ENCODE measurements at regions not wholly inside any gene's neighbourhood (a gene's known extent, or its start where the extent isn't known, plus 50 kb on each side); places are given as distances from the start of the nearest gene placed in this dataset.

- DNase-seq (ENCODE audit: low spot score): no peak
Measured at GRCh38 chr9:88326936-88327335, 61.3 kb upstream of the SPIN1 start.

GRCh38 chr9:88326015-88326414 lies 62.2 kb upstream of the SPIN1 start:
- no peak for DNase-seq (ENCODE audit: low spot score)

GRCh38 chr9:88322906-88323566 lies 65.2 kb upstream of the SPIN1 start:
- DNase-seq (ENCODE audit: low spot score): no peak

DNA sequence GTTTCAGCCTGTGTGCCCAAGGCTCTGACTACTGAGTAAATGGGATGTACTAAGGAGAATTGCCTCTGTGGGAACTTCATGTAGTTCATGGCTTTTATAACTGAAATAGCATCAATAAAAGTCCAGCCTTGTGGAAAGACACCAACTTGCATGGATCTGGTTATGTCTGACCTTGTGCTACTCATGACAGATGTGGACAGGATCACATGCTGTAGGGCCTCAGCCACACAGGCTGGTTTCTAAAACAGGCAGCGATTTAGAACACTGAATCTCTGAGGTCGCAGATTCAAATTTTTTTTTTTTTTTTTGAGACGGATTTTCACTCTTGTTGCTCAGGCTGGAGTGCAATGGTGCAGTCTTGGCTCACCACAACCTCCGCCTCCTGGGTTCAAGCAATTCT lies 66.5 kb upstream of the SPIN1 start:
- no peak for DNase-seq (ENCODE audit: low spot score)

- no peak for DNase-seq (ENCODE audit: low spot score)
Measured at GRCh38 chr9:88320748-88321415, 67.4 kb upstream of the SPIN1 start.

- DNase-seq (ENCODE audit: low spot score): no peak
Measured at GRCh38 chr9:88319936-88320747, 68.1 kb upstream of the SPIN1 start.

DNA sequence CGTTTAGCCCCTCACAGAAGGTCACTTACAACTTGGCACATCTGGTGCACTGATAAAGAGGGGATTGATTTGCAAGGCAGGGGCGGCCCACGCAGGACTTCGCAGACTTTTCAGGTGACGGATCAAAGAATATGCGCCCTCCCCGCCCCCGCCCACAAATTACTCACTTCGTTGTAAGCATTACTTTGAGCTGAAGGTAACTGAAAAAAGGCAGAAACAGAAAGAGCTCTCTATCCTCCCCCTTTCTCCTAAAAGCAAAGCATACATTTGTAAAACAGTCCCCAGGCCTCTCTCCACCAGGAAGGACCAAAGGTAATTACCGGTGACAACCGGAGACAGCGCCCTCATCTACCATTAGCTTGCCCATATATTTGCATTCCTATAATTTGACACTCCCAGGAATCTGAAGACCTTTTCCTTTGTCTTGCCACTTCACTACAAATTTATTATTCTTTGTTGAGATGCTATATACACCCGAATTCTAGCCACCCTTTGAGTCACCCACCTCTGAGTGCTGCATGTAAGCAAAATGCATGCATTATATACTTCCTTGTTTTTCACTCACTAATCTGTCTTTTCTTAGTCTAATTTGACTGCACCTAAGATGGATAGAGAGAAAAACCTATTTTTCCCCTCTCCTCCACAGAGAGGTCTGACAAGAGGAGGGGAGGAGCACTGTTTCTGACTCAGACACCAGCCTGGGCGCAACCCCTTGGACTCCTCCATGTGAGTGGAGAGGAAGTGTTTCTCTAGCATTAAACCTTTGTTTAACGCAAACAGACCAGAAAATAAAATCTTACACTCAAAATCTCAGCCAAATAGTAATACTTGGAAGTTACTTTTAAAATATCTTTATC lies 74.7 kb upstream of the SPIN1 start:
- DNase-seq (ENCODE audit: low spot score): no peak

DNA sequence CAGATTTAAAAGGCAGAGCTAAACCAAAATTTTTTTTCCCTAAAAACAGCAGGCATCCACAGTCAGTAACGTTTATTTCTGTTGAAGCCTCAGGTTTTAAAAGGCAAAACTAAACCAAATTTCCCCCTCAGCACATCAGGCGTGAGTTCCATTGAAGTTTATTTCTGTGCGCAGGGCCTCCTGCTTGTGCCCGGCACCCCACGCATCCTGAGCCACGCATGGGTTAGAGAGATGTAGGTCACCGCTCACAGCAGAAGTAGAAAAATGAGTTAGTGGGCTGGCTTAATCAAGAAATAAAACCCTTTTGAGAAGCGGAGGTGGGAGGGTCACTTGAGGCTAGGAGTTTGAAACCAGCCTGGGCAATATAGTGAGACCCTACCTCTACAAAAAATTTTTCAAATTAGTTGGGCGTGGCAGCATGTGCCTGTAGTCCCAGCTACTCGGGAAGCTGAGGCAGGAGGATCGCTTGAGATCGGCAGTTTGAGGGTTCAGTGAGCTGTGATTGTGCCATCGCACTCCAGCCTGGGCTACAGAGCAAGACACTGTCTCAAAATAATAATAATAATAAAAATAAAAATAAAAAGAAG lies 75.6 kb upstream of the SPIN1 start:
- DNase-seq (ENCODE audit: low spot score): no peak

- no peak for DNase-seq (ENCODE audit: low spot score)
Measured at GRCh38 chr9:88312045-88312444, 76.2 kb upstream of the SPIN1 start.

DNA sequence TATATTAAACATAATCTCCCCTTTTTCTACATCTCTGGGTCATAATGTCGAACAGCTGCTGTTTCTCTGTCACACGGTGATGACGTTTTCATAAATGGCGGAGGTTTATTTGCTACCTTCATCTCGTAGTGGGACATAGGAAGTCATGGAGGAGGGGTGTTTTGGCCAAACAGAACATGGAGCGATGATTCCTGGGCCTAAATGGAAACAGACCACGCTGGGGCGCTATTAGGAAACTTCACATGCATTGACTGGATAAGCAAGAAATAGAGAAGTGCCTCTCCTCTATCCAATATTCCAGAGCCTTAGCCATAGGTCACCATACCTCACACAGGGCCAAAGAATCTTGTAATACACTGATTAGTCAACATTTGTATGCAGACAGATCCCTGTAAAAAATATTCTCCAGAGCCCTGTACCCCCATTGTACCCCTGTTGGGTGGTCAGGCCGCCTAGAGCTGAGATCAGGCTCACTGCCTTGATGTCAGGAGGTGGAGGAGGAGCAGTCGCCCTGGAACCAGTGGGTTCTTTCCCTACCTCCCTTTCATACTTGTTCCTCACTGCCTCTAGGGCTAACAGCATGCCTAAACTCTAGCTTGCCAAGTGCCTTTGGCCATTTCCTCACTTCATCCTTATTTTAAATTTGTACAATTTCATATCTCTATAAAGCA lies 77.8 kb upstream of the SPIN1 start:
- no peak for DNase-seq (ENCODE audit: low spot score)

DNA sequence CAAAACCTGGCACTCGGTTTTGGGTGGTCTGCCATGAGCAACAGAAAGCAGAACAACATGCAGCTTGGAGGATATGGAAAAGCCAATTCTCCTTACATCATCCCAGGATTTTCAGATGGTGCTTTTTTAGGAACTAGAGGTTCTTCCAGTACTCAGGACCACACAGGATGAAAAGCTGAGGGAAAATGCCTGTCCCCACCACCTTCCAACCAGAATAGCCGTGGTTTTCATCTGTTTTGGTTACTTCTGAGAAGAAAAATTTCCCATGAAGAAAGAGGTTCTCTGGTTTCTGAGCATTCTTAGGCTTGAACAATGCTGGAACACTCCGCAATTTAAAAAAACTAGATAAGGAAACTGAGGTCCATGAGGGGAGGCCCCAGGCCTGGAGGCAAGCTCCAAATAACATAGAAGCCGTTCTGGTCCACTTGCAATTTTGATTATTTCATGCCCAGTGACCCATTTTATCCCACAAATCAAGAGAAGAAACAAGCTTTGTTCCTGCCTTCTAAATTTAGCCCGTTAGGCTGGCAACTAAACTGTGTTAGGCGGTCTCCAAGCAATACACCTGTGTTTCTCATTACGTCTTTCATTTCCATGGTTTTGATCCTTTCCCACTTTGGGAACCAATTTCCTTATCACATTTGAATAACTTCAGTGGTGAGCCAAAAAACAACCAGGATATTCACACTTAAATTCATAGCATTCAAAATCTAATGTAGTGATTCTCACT lies 79.2 kb upstream of the SPIN1 start:
- no peak for DNase-seq (ENCODE audit: low spot score)

DNA sequence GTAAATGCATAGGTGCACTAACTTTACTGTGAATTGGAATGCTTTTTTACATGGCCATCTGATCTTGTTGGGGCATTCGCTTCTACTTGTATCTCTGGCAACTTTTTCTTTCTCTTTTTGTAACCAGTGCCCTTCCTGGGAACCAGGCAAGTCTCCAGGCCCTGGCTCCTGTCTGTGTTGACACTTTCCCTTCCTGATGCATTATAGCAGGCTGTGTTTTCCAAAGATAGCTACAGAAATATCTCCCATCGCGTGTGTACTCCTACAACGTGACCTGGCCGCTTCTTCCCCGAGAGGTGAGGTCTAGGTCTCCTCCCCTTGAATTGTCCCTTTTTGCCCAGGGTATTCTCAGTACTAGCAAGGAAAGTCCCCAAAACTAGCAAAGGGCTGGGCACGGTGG lies 81.1 kb upstream of the SPIN1 start:
- DNase-seq (ENCODE audit: low spot score): no peak

GRCh38 chr9:88303721-88304451 lies 84.4 kb upstream of the SPIN1 start:
- no peak for DNase-seq (ENCODE audit: low spot score)

DNA sequence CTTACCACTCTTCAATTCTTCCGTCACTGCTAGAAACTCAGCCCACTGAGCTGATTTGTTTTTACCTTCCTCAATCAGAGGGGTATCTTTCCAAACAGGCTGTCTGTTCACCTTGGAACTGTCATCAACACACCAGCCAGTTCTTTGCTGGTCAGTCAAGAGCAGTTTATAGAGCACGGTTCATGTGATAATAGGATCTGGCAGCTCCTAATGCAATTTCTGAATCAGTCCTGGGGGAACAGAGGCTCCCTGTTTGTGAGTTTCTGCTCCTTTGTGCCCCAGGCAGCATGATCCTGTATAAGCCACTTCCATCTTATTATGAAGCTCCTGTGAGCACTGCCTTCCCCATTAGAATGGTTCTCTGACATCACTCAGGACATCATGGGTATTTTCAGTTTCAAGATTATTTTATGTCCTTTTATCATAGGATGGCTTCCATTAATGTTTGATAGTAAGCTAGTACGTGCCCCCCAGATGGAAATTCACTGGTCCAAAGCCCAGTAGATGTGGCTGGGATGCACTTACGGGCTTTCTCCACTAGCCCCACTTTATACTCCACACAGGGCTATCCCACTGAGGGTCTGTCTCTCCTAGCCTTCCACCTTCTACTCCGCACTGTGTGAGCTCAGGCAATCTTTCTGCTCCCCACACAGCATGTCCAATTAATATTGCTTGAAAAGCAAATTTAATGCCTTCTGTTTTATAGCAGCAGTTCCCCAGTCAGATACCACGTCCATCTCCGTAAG lies 85.5 kb upstream of the SPIN1 start:
- DNase-seq (ENCODE audit: low spot score): no peak

DNA sequence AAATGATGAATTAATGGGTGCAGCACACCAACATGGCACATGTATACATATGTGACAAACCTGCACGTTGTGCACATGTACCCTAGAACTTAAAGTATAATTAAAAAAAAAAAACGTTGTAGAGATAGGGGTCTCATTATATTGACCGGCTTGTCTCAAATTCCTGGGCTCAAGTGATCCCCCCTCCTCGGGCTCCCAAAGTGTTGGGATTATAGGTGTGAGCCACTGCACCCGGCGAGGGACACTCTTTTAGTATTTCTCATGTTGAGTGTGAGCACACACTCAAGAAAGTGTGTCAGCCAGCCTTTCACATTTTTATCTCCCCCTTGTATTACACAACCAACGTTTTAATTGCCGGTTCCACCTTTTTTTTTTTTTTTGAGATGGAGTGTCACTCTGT lies 87.7 kb upstream of the SPIN1 start:
- no peak for DNase-seq (ENCODE audit: low spot score)

DNA sequence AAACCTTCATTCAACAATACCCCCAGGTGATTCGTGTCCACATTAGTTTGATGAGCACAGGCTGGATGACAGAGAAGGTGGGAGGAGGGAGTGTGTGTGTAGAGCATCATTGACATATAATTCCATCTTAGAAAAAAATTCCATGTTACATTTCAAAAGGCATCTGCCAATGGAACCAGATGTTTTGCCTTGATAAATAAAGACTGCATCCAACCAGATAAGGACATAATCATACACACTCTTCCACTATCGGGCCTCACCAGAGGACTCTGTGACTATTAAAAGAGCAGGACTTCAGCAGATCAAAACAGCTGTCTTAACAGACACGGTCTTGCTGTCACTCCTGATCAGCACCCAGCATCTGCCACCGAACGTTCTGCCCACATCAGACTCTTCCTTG lies 96.4 kb upstream of the SPIN1 start:
- DNase-seq (ENCODE audit: low spot score): no peak

DNA sequence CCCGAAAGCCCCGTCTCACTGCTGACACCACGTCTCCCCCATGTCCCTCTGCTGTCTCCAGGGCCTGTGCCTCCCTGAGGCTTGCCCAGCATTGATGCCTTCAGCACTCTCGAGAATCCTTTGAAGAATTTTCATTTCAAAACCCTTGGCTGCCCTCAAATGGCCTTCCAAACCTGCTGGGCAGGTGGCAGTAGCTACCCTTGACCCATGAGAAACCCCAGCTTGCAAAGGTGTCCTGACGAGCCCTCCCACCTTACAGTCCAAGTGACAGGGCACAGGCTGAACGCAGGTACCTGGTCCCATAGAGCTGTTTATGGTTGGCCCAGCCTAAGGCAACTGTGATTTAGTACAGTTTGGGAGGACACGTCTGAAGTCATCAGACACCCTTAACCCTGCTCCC lies 97.2 kb upstream of the SPIN1 start:
- DNase-seq (ENCODE audit: low spot score): no peak

DNA sequence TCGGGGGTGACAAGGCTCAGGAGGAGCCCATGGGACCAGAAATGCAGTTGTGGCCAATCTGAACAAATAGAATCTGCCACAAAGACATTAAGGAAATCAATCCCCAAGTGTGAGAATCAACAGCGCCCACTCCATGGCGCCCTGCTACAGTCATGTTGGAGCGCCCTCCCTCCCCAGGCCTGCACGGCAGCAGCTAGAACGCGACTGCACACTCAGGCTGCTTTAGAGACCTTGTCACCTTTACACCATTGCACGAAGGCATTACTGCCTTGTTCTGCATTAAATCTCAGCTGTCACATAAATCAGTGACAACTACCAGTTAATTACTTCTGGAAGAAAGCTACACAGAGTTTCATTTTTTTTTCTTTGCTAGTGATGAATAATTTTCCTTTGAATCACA lies 98.7 kb upstream of the SPIN1 start:
- DNase-seq (ENCODE audit: low spot score): no peak

GRCh38 chr9:88287972-88288371 lies 100.3 kb upstream of the SPIN1 start:
- DNase-seq (ENCODE audit: low spot score): no peak

All from kidney capillary endothelial cell (primary cell).